GM12878 (cell line): ENCODE measurements at regions not wholly inside any gene's neighbourhood (a gene's known extent, or its start where the extent isn't known, plus 50 kb on each side); places are given as distances from the start of the nearest gene placed in this dataset.

Source experiments
- ATAC-seq: fragments of 200-7000 bp; cut with Tn5 transposase; 3 replicates; pipeline ENCODE4 v1.9.1; 2020; ENCODE audit warnings: mild to moderate bottlenecking, moderate library complexity
- BruUV-seq: library from RNA; stranded (reverse); fragments of 400-500 nt; replicated peaks from 2 replicates; lab custom pipeline; 2021; lab: Mats Ljungman, UMichigan
- CTCF ChIA-PET: fragments of 300-600 bp; sonication (Branson Sonifier 250); formaldehyde crosslinking; extraction: SDS; loops from one replicate; lab custom pipeline; 2021; ENCODE audit warnings: inconsistent platforms; lab: Yijun Ruan, JAX
- POLR2A ChIA-PET: fragments of 350-600 bp; formaldehyde crosslinking; extraction: SDS; loops from one replicate; lab custom pipeline; 2021; ENCODE audit warnings: inconsistent platforms; lab: Charles Lee
- RAD21 ChIA-PET: fragments of 300-600 bp; sonication (Branson Sonifier 250); formaldehyde crosslinking; loops from one replicate; lab custom pipeline; 2023; ENCODE audit warnings: antibody characterized with exemption; ENCODE audit not compliant: unreplicated experiment; lab: Charles Lee
- SMC1A ChIA-PET: fragments of 300-600 bp; sonication (Branson Sonifier 250); formaldehyde crosslinking; loops from one replicate; lab custom pipeline; 2023; ENCODE audit not compliant: unreplicated experiment, uncharacterized antibody; lab: Charles Lee
- DNase-seq: peaks from one replicate; pipeline ENCODE4 v3.0.0-alpha.2; 2011; ENCODE audit warnings: low read depth, low spot score
- FAIRE-seq: peaks from 3 replicates; lab custom pipeline; 2011; peaks lifted over from hg19 to GRCh38; lab: Jason Lieb, UNC
- H2AFZ ChIP-seq: 2 replicates; pipeline ENCODE4 v1.6.0; 2011; ENCODE audit warnings: low read depth, low read length, control low read depth; ENCODE audit not compliant: control insufficient read depth
- H3K27ac ChIP-seq: 2 replicates; pipeline ENCODE4 v1.5.1; 2011; ENCODE audit warnings: control low read depth; ENCODE audit not compliant: control insufficient read depth, insufficient read depth
- H3K27me3 ChIP-seq, 2 experiments: replicated peaks in 1 of 2; 2 replicates each; pipeline versions ENCODE4 v1.6.0 to v1.6.1; 2011; ENCODE audit warnings: low read length in 1 of 2; ENCODE audit not compliant: control insufficient read depth in 2 of 2, insufficient read depth in 2 of 2
- H3K36me3 ChIP-seq, 2 experiments: 2 replicates each; pipeline ENCODE4 v1.5.1; 2011; ENCODE audit warnings: low read length in 1 of 2; ENCODE audit not compliant: control insufficient read depth in 2 of 2, insufficient read depth in 2 of 2
- H3K4me1 ChIP-seq: 2 replicates; pipeline ENCODE4 v1.6.1; 2011; ENCODE audit warnings: mild to moderate bottlenecking, low read length, moderate library complexity, mixed read lengths; ENCODE audit not compliant: control insufficient read depth, insufficient read depth
- H3K4me2 ChIP-seq: 2 replicates; pipeline ENCODE4 v1.6.0; 2011; ENCODE audit warnings: control low read depth; ENCODE audit not compliant: control insufficient read depth, insufficient read depth
- H3K4me3 ChIP-seq: fragments of 200-600 bp; sonication (generic); 2 replicates; pipeline ENCODE4 v1.5.1; 2016
- H3K79me2 ChIP-seq: 2 replicates; pipeline ENCODE4 v1.6.0; 2011; ENCODE audit warnings: low read length; ENCODE audit not compliant: control insufficient read depth, insufficient read depth
- H3K9ac ChIP-seq: 2 replicates; pipeline ENCODE4 v1.8.0; 2011; ENCODE audit warnings: low read length, control low read depth, mixed read lengths; ENCODE audit not compliant: control insufficient read depth, insufficient read depth
- H3K9me3 ChIP-seq: replicated peaks from 3 replicates; pipeline ENCODE4 v1.5.1; 2011; ENCODE audit warnings: mild to moderate bottlenecking, low read length; ENCODE audit not compliant: control insufficient read depth, insufficient read depth
- H4K20me1 ChIP-seq: 2 replicates; pipeline ENCODE4 v1.6.0; 2011; ENCODE audit not compliant: control insufficient read depth, insufficient read depth
- CHD2 ChIP-seq: IDR thresholded peaks from 2 replicates; pipeline ENCODE4 v1.6.1; 2011; ENCODE audit warnings: low read depth, low read length, improper control_type of control experiment, borderline replicate concordance
- ETV6 ChIP-seq, 2 experiments: fragments of 450-650 bp in 1 of 2; IDR thresholded peaks in 1 of 2; conservative IDR thresholded peaks in 1 of 2; 2 replicates each; pipeline ENCODE4 v1.6.1; 2014; ENCODE audit warnings: antibody characterized with exemption in 1 of 2, borderline replicate concordance in 1 of 2, low read depth in 1 of 2, mild to moderate bottlenecking in 1 of 2, moderate library complexity in 1 of 2
- IKZF1 ChIP-seq: fragments of 450-650 bp; conservative IDR thresholded peaks from 2 replicates; pipeline ENCODE4 v1.6.1; 2017; ENCODE audit warnings: antibody characterized with exemption, mild to moderate bottlenecking
- IRF5 ChIP-seq: fragments of 450-650 bp; IDR thresholded peaks from 2 replicates; pipeline ENCODE4 v1.6.1; 2017; ENCODE audit warnings: borderline replicate concordance
- MAX ChIP-seq: IDR thresholded peaks from 2 replicates; pipeline ENCODE4 v1.6.1; 2012; ENCODE audit warnings: low read depth, low read length, improper control_type of control experiment
- MTA2 ChIP-seq: fragments of 450-650 bp; IDR thresholded peaks from 2 replicates; pipeline ENCODE4 v1.6.1; 2016; ENCODE audit warnings: low read depth, mild to moderate bottlenecking, moderate library complexity
- RAD51 ChIP-seq: fragments of 450-650 bp; IDR thresholded peaks from 2 replicates; pipeline ENCODE4 v1.6.1; 2016; ENCODE audit warnings: moderate library complexity, mild to moderate bottlenecking, inconsistent platforms
- SRF ChIP-seq, 2 experiments: IDR thresholded peaks; 2 replicates each; pipeline ENCODE4 v1.6.1; 2011; ENCODE audit warnings: low read depth in 2 of 2, low read length in 2 of 2, mild to moderate bottlenecking in 1 of 2, moderate library complexity in 1 of 2
- ZNF687 ChIP-seq: fragments of 450-650 bp; IDR thresholded peaks from 2 replicates; pipeline ENCODE4 v1.6.1; 2017; ENCODE audit warnings: mild to moderate bottlenecking, moderate library complexity
- WGBS: methylation state at CpG from one replicate; pipeline ENCODE4 v1.1.6; 2016; ENCODE audit warnings: low lambda C conversion rate; ENCODE audit not compliant: insufficient replicate concordance, insufficient coverage; ENCODE audit errors: missing lambda C conversion rate; 5-methylcytosine and 5-hydroxymethylcytosine counted together
- in situ Hi-C: fragments of 300-500 bp; cut with MboI; formaldehyde crosslinking; loops from 9 replicates; pipeline ENCODE4 v1.14.3; 2018; ENCODE audit warnings: mixed read lengths
- intact Hi-C: fragments of 100-400 bp; cut with micrococcal nuclease; formaldehyde crosslinking; loops from one replicate; pipeline ENCODE4 v1.14.2; 2022; ENCODE audit not compliant: unreplicated experiment
- TF ChIP-seq, protein P1 (sequence below): fragments of 450-650 bp; IDR thresholded peaks from 2 replicates; pipeline ENCODE4 v1.6.1; 2017; ENCODE audit warnings: antibody characterized with exemption, mild to moderate bottlenecking, moderate library complexity
- TF ChIP-seq, protein P2 (sequence below): fragments of 450-650 bp; IDR thresholded peaks from 2 replicates; pipeline ENCODE4 v1.6.1; 2018; ENCODE audit warnings: mild to moderate bottlenecking, low read depth, moderate library complexity; ENCODE audit not compliant: partially characterized antibody

- FAIRE-seq (no peak), DNase-seq (no peak), ATAC-seq (no peak)
- Histone ChIP-seq H3K4me3 (no peak overlapping the region), H3K79me2 (no peaks in the 10 kb centered on the region), H3K27me3 (no peaks in the 10 kb centered on the region), H2AFZ (no peak overlapping the region), H4K20me1 (no peaks in the 10 kb centered on the region), H3K36me3 (no peaks in the 10 kb centered on the region; a peak in 1 of 4 replicates), H3K9me3 (no peaks in the 10 kb centered on the region; the same call in 2 of the 3 replicates), H3K9ac (no peak overlapping the region), H3K4me2 (no peak overlapping the region), H3K27ac (no peak overlapping the region), H3K4me1 (no peaks in the 10 kb centered on the region)
- POLR2A ChIA-PET: no interaction called here
- 56% methylated on average over 6 of the region's 7 CpGs for WGBS
- CTCF ChIA-PET: no interaction called here
- no TSS peak for BruUV-seq
- intact Hi-C loops (no loop called here), in situ Hi-C loops (no loop called here)
- SMC1A ChIA-PET: no interaction called here
- RAD21 ChIA-PET: no interaction called here
- TF ChIP-seq ZNF687 (no peak), MAX (no peak), IKZF1 (no peak), MTA2 (no peak), SRF (IDR thresholded peaks at IDR 0.05; ENCODE audit: low read depth in 2 of 2, low read length in 2 of 2) (no peak), RAD51 (no peak), CHD2 (no peak), IRF5 (no peak), ETV6 (conservative IDR thresholded peaks at IDR 0.05 in 1 of 2, IDR thresholded peaks at IDR 0.05 in 1 of 2; ENCODE audit: borderline replicate concordance in 1 of 2, low read depth in 1 of 2) (no peak)
- TF ChIP-seq, protein P1, sequence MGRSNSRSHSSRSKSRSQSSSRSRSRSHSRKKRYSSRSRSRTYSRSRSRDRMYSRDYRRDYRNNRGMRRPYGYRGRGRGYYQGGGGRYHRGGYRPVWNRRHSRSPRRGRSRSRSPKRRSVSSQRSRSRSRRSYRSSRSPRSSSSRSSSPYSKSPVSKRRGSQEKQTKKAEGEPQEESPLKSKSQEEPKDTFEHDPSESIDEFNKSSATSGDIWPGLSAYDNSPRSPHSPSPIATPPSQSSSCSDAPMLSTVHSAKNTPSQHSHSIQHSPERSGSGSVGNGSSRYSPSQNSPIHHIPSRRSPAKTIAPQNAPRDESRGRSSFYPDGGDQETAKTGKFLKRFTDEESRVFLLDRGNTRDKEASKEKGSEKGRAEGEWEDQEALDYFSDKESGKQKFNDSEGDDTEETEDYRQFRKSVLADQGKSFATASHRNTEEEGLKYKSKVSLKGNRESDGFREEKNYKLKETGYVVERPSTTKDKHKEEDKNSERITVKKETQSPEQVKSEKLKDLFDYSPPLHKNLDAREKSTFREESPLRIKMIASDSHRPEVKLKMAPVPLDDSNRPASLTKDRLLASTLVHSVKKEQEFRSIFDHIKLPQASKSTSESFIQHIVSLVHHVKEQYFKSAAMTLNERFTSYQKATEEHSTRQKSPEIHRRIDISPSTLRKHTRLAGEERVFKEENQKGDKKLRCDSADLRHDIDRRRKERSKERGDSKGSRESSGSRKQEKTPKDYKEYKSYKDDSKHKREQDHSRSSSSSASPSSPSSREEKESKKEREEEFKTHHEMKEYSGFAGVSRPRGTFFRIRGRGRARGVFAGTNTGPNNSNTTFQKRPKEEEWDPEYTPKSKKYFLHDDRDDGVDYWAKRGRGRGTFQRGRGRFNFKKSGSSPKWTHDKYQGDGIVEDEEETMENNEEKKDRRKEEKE: no peak
- TF ChIP-seq, protein P2, sequence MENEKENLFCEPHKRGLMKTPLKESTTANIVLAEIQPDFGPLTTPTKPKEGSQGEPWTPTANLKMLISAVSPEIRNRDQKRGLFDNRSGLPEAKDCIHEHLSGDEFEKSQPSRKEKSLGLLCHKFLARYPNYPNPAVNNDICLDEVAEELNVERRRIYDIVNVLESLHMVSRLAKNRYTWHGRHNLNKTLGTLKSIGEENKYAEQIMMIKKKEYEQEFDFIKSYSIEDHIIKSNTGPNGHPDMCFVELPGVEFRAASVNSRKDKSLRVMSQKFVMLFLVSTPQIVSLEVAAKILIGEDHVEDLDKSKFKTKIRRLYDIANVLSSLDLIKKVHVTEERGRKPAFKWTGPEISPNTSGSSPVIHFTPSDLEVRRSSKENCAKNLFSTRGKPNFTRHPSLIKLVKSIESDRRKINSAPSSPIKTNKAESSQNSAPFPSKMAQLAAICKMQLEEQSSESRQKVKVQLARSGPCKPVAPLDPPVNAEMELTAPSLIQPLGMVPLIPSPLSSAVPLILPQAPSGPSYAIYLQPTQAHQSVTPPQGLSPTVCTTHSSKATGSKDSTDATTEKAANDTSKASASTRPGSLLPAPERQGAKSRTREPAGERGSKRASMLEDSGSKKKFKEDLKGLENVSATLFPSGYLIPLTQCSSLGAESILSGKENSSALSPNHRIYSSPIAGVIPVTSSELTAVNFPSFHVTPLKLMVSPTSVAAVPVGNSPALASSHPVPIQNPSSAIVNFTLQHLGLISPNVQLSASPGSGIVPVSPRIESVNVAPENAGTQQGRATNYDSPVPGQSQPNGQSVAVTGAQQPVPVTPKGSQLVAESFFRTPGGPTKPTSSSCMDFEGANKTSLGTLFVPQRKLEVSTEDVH: no peak
Measured at GRCh38 chr22:47734511-47734910, 972.1 kb downstream of the TBC1D22A start.
